Testis (tissue), 2 donors: ENCODE measurements at regions not wholly inside any gene's neighbourhood (a gene's known extent, or its start where the extent isn't known, plus 50 kb on each side); places are given as distances from the start of the nearest gene placed in this dataset.

Source experiments
- DNase-seq: peaks from one replicate; pipeline ENCODE4 v3.0.0-alpha.2; 2019
- H3K27ac ChIP-seq, 2 donors: fragments of 200-600 bp; sonication (generic); one replicate each; pipeline ENCODE4 v1.5.1; 2019
- H3K27me3 ChIP-seq: fragments of 200-600 bp; sonication (generic); one replicate; pipeline ENCODE4 v1.5.1; 2019
- H3K36me3 ChIP-seq: fragments of 200-600 bp; sonication (generic); one replicate; pipeline ENCODE4 v1.5.1; 2017; ENCODE audit warnings: low read depth; ENCODE audit errors: missing control alignments
- H3K4me1 ChIP-seq: fragments of 200-600 bp; sonication (generic); one replicate; pipeline ENCODE4 v1.5.1; 2019
- H3K4me3 ChIP-seq, 2 donors: fragments of 200-600 bp; sonication (generic); one replicate each; pipeline ENCODE4 v1.5.1; 2017 to 2019
- H3K9me3 ChIP-seq: fragments of 200-600 bp; sonication (generic); one replicate; pipeline ENCODE4 v1.5.1; 2017
- POLR2A ChIP-seq: fragments of 450-650 bp; IDR thresholded peaks from one replicate; pipeline ENCODE4 v1.6.1; 2017; ENCODE audit warnings: antibody characterized with exemption, mild to moderate bottlenecking, moderate library complexity
- WGBS, 2 donors: methylation state at CpG; one replicate each; pipeline ENCODE4 v1.1.5; 2018; 5-methylcytosine and 5-hydroxymethylcytosine counted together
- intact Hi-C: fragments of 100-400 bp; cut with DNase I; formaldehyde crosslinking; loops from one replicate; pipeline ENCODE4 v1.15.1; 2023; ENCODE audit warnings: low total_unique reads
- TF ChIP-seq, protein P1 (sequence below), 3 experiments: fragments of 450-650 bp in 2 of 3; fragments of 200-600 bp in 1 of 3; sonication (generic) in 1 of 3; IDR thresholded peaks; one replicate each; pipeline ENCODE4 v1.5.1; 2016 to 2019; ENCODE audit warnings: antibody characterized with exemption in 3 of 3, mild to moderate bottlenecking in 2 of 3, moderate library complexity in 1 of 3

DNA sequence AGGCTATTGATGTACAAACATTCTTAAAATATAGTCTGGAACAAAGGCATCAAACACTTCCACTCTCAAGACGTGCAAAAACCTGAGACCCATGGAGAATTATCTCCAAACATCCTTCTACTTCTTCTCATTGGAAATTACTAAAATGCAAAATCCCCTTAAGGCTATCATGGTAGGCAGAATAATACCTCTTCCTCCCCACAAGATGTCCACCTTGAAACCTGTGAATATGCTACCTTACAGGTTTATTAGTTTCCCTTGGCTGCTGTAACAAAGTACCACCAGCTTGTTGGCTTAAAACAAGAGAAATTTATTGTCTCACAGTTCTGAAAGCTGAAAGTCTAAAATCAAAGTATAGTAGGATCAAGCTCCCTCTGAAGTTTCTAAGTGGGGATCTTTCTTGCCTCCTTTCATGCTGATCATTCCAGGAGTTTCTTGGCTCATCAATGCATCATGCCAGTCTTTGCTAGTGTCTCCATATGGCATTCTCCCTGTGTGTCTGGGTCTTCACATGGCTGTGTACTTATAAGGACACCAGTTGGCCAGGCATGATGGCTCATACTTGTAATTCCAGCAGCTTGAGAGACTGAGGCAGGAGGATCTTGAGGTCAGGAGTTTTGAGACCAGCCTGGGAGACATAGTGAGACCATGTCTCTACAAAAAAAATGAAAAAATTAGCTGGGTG is 163.7 kb upstream of the NCK2 start:
- Histone ChIP-seq H3K4me1 (peaks cover 15% of the 10 kb centered on the region), H3K4me3 (no peak overlapping the region), H3K27me3 (no peaks in the 10 kb centered on the region), H3K9me3 (no peaks in the 10 kb centered on the region), H3K36me3 (no peaks in the 10 kb centered on the region), H3K27ac (no peak overlapping the region)
- TF ChIP-seq, protein P1, sequence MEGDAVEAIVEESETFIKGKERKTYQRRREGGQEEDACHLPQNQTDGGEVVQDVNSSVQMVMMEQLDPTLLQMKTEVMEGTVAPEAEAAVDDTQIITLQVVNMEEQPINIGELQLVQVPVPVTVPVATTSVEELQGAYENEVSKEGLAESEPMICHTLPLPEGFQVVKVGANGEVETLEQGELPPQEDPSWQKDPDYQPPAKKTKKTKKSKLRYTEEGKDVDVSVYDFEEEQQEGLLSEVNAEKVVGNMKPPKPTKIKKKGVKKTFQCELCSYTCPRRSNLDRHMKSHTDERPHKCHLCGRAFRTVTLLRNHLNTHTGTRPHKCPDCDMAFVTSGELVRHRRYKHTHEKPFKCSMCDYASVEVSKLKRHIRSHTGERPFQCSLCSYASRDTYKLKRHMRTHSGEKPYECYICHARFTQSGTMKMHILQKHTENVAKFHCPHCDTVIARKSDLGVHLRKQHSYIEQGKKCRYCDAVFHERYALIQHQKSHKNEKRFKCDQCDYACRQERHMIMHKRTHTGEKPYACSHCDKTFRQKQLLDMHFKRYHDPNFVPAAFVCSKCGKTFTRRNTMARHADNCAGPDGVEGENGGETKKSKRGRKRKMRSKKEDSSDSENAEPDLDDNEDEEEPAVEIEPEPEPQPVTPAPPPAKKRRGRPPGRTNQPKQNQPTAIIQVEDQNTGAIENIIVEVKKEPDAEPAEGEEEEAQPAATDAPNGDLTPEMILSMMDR (IDR thresholded peaks at IDR 0.05), result no peak
- no peak for TF ChIP-seq POLR2A
- 0 to 45% methylated on average over 1 of the region's 1 CpG for WGBS, 2 donors
- intact Hi-C loops, result no loop called here
- no peak for DNase-seq

DNA sequence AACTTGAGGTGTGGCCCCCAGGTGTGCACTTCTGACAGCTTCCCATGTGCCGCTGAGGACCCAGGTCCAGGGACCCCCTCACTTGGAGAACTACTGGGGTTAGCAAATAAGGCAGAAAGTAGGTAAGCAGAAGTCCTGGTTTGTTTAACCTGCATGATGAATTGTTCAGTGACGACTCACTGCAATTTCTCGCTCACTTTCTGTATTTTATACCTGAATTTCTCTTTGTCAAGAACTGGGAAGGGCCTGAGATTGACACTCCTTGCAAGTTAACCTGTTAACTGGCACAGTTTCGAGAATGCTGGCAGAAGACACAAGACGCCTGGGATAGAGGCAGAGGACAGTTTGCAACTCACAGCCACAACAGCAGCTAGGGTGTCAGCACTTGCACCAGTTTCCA is 164.5 kb upstream of the NCK2 start:
- WGBS, 2 donors, result 88 to 94% methylated on average over 5 of the region's 5 CpGs
- Histone ChIP-seq H3K27ac (no peak overlapping the region), H3K36me3 (no peaks in the 10 kb centered on the region), H3K9me3 (no peaks in the 10 kb centered on the region), H3K4me1 (peaks cover 18% of the 10 kb centered on the region), H3K27me3 (no peaks in the 10 kb centered on the region), H3K4me3 (no peak overlapping the region)
- intact Hi-C loops, result no loop called here
- no peak for DNase-seq
- TF ChIP-seq, protein P1 (IDR thresholded peaks at IDR 0.05), result no peak
- TF ChIP-seq POLR2A, result no peak

DNA sequence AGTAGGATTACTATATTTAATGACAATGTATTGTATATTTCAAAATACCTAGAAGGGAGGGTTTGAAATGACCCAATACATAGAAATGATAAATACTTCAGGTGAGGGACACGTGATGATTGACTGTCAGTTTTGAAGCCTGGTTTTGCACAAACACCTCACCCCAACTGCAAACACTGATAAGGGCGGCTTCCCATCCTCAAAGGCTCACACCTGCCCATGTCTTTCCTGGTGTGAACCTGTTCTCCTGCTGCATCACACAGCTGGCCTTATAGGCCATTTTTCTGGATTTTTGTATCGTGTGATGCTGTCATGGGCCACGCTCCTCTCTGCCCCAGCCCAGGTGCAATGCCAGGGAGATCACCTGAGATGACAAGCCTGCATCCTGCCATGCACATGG is 166.5 kb upstream of the NCK2 start:
- Histone ChIP-seq H3K27me3 (no peaks in the 10 kb centered on the region), H3K27ac (no peak overlapping the region), H3K4me3 (no peak overlapping the region), H3K36me3 (no peaks in the 10 kb centered on the region), H3K9me3 (no peaks in the 10 kb centered on the region), H3K4me1 (peaks cover 29% of the 10 kb centered on the region)
- DNase-seq, result no peak
- intact Hi-C loops, result no loop called here
- WGBS, 2 donors, result 69 to 94% methylated on average over 4 of the region's 4 CpGs
- TF ChIP-seq, protein P1 (IDR thresholded peaks at IDR 0.05), result no peak
- TF ChIP-seq POLR2A, result no peak

DNA sequence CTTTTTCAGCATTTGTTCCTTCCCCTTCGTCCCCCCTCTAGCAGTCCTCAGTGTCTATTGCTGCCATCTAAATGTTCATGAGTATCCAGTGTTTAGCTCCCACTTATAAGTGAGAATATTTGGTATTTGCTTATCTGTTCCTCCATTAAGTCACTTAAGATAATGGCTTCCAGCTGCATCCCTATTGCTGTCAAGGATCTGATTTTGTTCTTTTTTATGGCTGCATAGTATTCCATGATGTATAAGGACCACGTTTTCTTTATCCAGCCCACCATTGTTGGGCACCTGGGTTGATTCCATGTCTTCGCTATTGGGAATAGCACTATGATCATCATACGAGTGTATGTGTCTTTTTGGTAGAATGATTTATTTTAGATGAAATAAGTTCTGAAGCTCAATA is 166.9 kb upstream of the NCK2 start:
- Histone ChIP-seq H3K4me3 (no peak overlapping the region), H3K36me3 (no peaks in the 10 kb centered on the region), H3K27me3 (no peaks in the 10 kb centered on the region), H3K9me3 (no peaks in the 10 kb centered on the region), H3K4me1 (peaks cover 29% of the 10 kb centered on the region), H3K27ac (no peak overlapping the region)
- WGBS, 2 donors, result 73 to 87% methylated on average over 4 of the region's 4 CpGs
- DNase-seq, result no peak
- intact Hi-C loops, result no loop called here
- TF ChIP-seq POLR2A, result no peak
- TF ChIP-seq, protein P1 (IDR thresholded peaks at IDR 0.05), result no peak
